ENCODE measurements at regions not wholly inside any gene's neighbourhood (a gene's known extent, or its start where the extent isn't known, plus 50 kb on each side); places are given as distances from the start of the nearest gene placed in this dataset.

DNA sequence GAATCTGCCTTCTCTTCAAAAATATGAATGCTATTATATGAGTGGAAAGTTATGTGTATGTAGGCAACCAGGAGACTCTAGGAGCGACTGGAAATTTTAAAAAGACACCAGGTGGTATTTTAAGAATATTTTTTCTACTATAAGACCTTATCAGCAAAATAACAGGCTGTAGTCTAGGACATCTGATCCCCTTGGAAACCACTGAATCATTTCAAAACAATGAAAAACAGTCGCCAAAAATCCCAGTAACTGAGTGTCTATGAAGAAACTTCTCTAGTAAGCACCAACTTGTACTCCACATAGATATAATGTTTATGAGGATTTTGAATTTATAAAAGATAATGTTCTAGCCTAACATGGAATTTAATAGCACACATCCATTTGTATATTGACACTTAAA, 358.5 kb downstream of the GPATCH2 start:
- H3K4me3 ChIP-seq: no peak overlapping the region
- DNase-seq (ENCODE audit: low read depth in 1 of 2, low spot score in 1 of 2): no peak
- FAIRE-seq: no peak
- no peak overlapping the region for H3K27ac ChIP-seq
- 7% methylated on average over 2 of the region's 2 CpGs for WGBS (ENCODE audit: missing lambda C conversion rate)
- peaks cover 8% of the 10 kb centered on the region; the same call in 1 of the 3 replicates for H3K4me1 ChIP-seq
- ATAC-seq: no peak
- no peaks in the 10 kb centered on the region for H3K9me3 ChIP-seq
- ChIA-PET CTCF (no interaction called here), POLR2A (no interaction called here)
- H3K4me2 ChIP-seq: no peak overlapping the region
- TF ChIP-seq ZFP36 (IDR thresholded peaks at IDR 0.05; ENCODE audit: borderline replicate concordance, partially characterized antibody) (no peak), ZC3H11A (IDR thresholded peaks at IDR 0.05) (no peak), NR3C1 (IDR thresholded peaks at IDR 0.05) (no peak), TFCP2L1 (CRISPR knock-in tag; IDR thresholded peaks at IDR 0.05) (no peak), MAFK (IDR thresholded peaks at IDR 0.05; ENCODE audit: partially characterized antibody) (no peak)

DNA sequence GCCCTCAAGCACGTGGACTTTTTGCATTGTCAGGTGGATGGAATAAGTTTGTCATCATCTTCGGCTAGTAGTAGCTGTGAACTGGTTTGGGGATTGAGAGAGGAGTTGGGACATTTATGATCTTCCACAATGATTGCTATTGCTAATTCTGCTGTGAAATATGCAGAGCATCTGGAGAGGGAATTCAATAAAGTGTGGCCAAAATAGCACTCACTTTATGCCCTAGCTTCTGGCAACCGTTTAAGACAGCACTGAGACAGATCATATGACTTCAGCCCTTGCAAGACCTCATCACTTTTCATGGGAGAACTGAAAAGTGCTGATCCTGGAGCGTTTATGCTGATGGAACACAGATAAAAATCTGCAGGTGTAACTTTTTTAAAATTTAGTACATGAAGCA, 360.8 kb downstream of the GPATCH2 start:
- Histone ChIP-seq H3K4me1 (no peaks in the 10 kb centered on the region), H3K9me3 (no peaks in the 10 kb centered on the region), H3K4me3 (no peak overlapping the region), H3K27ac (no peak overlapping the region), H3K4me2 (no peak overlapping the region)
- DNase-seq (ENCODE audit: low read depth in 1 of 2, low spot score in 1 of 2) (no peak), ATAC-seq (no peak), FAIRE-seq (no peak)
- WGBS (ENCODE audit: missing lambda C conversion rate): 10% methylated on average over 4 of the region's 4 CpGs
- POLR2A ChIA-PET: no interaction called here
- TF ChIP-seq ZFP36 (IDR thresholded peaks at IDR 0.05; ENCODE audit: borderline replicate concordance, partially characterized antibody): no peak
- CTCF ChIA-PET: interaction anchor here (1.0 kb wide), 1 partner anchor 391 kb away, joined by 3 read pairs; no protein-coding TSS in a partner anchor

DNA sequence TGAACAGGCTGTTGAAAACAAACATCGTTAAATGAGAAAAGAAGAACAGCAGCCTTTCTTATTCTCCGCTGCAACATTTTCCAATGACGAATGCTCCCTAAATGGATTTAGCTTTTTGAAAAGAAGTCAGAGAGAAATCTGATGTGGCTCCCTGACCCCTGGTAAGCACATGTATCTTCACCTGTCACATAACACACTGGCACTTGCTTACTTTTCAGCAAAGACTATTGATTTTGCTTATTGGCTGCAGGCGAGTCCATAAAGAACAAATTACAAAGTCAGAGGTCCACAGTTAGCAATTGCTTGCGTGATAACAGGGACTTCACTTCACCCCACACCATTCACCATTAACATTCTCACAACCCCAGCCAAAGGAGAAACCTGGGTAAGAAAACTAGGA, 362.8 kb downstream of the GPATCH2 start:
- DNase-seq (ENCODE audit: low read depth in 1 of 2, low spot score in 1 of 2): no peak
- Histone ChIP-seq H3K4me3 (no peak overlapping the region), H3K9me3 (no peaks in the 10 kb centered on the region), H3K4me2 (no peak overlapping the region), H3K27ac (no peak overlapping the region), H3K4me1 (no peaks in the 10 kb centered on the region)
- FAIRE-seq: no peak
- TF ChIP-seq RNF2 (IDR thresholded peaks at IDR 0.05; ENCODE audit: borderline replicate concordance, low read depth): no peak
- no peak for TF ChIP-seq TP53 (CRISPR knock-in tag; IDR thresholded peaks at IDR 0.05)
- TF ChIP-seq RAD21 (conservative IDR thresholded peaks at IDR 0.05 in 1 of 2, IDR thresholded peaks at IDR 0.05 in 1 of 2): no peak
- TF ChIP-seq RFX5 (IDR thresholded peaks at IDR 0.05): no peak
- no peak for TF ChIP-seq CHD4 (IDR thresholded peaks at IDR 0.05; ENCODE audit: borderline replicate concordance)
- TF ChIP-seq TFCP2L1 (CRISPR knock-in tag; IDR thresholded peaks at IDR 0.05): no peak
- TF ChIP-seq, protein P1, sequence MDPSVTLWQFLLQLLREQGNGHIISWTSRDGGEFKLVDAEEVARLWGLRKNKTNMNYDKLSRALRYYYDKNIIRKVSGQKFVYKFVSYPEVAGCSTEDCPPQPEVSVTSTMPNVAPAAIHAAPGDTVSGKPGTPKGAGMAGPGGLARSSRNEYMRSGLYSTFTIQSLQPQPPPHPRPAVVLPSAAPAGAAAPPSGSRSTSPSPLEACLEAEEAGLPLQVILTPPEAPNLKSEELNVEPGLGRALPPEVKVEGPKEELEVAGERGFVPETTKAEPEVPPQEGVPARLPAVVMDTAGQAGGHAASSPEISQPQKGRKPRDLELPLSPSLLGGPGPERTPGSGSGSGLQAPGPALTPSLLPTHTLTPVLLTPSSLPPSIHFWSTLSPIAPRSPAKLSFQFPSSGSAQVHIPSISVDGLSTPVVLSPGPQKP (IDR thresholded peaks at IDR 0.05; ENCODE audit: low read depth, low read length): no peak
- TF ChIP-seq ZSCAN20 (CRISPR knock-in tag; IDR thresholded peaks at IDR 0.05): no peak
- TF ChIP-seq, protein P2, sequence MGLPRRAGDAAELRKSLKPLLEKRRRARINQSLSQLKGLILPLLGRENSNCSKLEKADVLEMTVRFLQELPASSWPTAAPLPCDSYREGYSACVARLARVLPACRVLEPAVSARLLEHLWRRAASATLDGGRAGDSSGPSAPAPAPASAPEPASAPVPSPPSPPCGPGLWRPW (IDR thresholded peaks at IDR 0.05): no peak
- no peak for TF ChIP-seq SMC3 (IDR thresholded peaks at IDR 0.05)
- no peak for TF ChIP-seq RCOR1 (IDR thresholded peaks at IDR 0.05; ENCODE audit: low read depth, low read length)
- TF ChIP-seq, protein P3, sequence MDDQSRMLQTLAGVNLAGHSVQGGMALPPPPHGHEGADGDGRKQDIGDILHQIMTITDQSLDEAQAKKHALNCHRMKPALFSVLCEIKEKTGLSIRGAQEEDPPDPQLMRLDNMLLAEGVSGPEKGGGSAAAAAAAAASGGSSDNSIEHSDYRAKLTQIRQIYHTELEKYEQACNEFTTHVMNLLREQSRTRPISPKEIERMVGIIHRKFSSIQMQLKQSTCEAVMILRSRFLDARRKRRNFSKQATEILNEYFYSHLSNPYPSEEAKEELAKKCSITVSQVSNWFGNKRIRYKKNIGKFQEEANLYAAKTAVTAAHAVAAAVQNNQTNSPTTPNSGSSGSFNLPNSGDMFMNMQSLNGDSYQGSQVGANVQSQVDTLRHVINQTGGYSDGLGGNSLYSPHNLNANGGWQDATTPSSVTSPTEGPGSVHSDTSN (IDR thresholded peaks at IDR 0.05): no peak
- POLR2A ChIA-PET: interaction anchor here (0.6 kb wide), 1 partner anchor 159 kb away, joined by 5 read pairs; no protein-coding TSS in a partner anchor
- CTCF ChIA-PET: no interaction called here
- 39% methylated on average over 5 of the region's 5 CpGs for WGBS (ENCODE audit: missing lambda C conversion rate)
- ATAC-seq: no peak

DNA sequence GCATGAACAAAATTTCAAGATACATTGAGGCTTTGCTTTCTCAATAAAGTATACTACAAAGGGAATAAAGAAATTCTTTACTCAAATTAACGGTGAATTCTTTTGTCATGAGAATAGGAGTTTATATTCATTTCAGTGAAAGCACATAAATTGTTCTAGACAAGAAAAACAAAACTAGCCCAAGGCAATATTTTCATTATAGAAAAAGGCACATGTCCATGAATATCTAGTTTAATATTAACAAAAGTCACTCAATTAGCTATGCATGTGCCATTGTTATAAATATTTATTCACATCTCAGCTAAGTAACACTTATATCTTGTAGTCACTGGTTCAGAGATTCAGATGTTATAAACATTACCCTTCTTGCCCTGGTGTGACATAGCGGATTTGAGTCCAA, 369.3 kb downstream of the GPATCH2 start:
- FAIRE-seq (no peak), ATAC-seq (no peak), DNase-seq (ENCODE audit: low read depth in 1 of 2, low spot score in 1 of 2) (no peak)
- Histone ChIP-seq H3K4me1 (no peaks in the 10 kb centered on the region), H3K4me3 (no peak overlapping the region), H3K4me2 (no peak overlapping the region), H3K9me3 (no peaks in the 10 kb centered on the region), H3K27ac (no peak overlapping the region)
- POLR2A ChIA-PET: no interaction called here
- CTCF ChIA-PET: interaction anchor here (0.9 kb wide), 1 partner anchor 49 kb away, joined by 3 read pairs; no protein-coding TSS in a partner anchor
- TF ChIP-seq, protein P4, sequence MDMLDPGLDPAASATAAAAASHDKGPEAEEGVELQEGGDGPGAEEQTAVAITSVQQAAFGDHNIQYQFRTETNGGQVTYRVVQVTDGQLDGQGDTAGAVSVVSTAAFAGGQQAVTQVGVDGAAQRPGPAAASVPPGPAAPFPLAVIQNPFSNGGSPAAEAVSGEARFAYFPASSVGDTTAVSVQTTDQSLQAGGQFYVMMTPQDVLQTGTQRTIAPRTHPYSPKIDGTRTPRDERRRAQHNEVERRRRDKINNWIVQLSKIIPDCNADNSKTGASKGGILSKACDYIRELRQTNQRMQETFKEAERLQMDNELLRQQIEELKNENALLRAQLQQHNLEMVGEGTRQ (IDR thresholded peaks at IDR 0.05): no peak
- no peak for TF ChIP-seq MYC (IDR thresholded peaks at IDR 0.05; ENCODE audit: borderline replicate concordance, low read length)
- TF ChIP-seq, protein P5, sequence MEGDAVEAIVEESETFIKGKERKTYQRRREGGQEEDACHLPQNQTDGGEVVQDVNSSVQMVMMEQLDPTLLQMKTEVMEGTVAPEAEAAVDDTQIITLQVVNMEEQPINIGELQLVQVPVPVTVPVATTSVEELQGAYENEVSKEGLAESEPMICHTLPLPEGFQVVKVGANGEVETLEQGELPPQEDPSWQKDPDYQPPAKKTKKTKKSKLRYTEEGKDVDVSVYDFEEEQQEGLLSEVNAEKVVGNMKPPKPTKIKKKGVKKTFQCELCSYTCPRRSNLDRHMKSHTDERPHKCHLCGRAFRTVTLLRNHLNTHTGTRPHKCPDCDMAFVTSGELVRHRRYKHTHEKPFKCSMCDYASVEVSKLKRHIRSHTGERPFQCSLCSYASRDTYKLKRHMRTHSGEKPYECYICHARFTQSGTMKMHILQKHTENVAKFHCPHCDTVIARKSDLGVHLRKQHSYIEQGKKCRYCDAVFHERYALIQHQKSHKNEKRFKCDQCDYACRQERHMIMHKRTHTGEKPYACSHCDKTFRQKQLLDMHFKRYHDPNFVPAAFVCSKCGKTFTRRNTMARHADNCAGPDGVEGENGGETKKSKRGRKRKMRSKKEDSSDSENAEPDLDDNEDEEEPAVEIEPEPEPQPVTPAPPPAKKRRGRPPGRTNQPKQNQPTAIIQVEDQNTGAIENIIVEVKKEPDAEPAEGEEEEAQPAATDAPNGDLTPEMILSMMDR (IDR thresholded peaks at IDR 0.05): no peak
- TF ChIP-seq TFCP2L1 (CRISPR knock-in tag; IDR thresholded peaks at IDR 0.05): no peak
- TF ChIP-seq MAZ (IDR thresholded peaks at IDR 0.05; ENCODE audit: borderline replicate concordance, low read depth, low read length): no peak
- 10% methylated on average over 2 of the region's 2 CpGs for whole genome bisulfite sequencing (ENCODE audit: missing lambda C conversion rate)

All from A549 (cell line).